Aorta (tissue), 5 donors: ENCODE measurements at regions not wholly inside any gene's neighbourhood (a gene's known extent, or its start where the extent isn't known, plus 50 kb on each side); places are given as distances from the start of the nearest gene placed in this dataset.
A peak's percentile ranks its signal among the peaks of the same experiment; 100 is the strongest.

ENCODE experiments used
- ATAC-seq: fragments of 200-7000 bp; cut with Tn5 transposase; one replicate; pipeline ENCODE4 v1.9.1; 2022; ENCODE audit warnings: moderate library complexity; ENCODE audit not compliant: low FRiP score
- DNase-seq, 2 donors: peaks; one replicate each; pipeline ENCODE4 v3.0.0-alpha.2; 2020
- H3K27ac ChIP-seq, 2 donors: one replicate each; pipeline ENCODE4 v1.5.1; 2013; ENCODE audit warnings: low read length in 2 of 2, mild to moderate bottlenecking in 2 of 2, moderate library complexity in 2 of 2, control low read depth in 1 of 2, inconsistent platforms in 1 of 2, low read depth in 1 of 2
- H3K27me3 ChIP-seq, 2 donors: one replicate each; pipeline ENCODE4 v1.6.1; 2013; ENCODE audit warnings: control low read depth in 1 of 2, low read length in 1 of 2, mild to moderate bottlenecking in 1 of 2, moderate library complexity in 1 of 2; ENCODE audit not compliant: insufficient read depth in 2 of 2, control insufficient read depth in 1 of 2
- H3K36me3 ChIP-seq, 2 donors: one replicate each; pipeline ENCODE4 v1.6.1; 2013; ENCODE audit warnings: control low read depth in 1 of 2, low read length in 1 of 2, mild to moderate bottlenecking in 1 of 2; ENCODE audit not compliant: insufficient read depth in 2 of 2, control insufficient read depth in 1 of 2
- H3K4me1 ChIP-seq, 2 donors: one replicate each; pipeline ENCODE4 v1.6.1; 2013; ENCODE audit warnings: low read length in 2 of 2, control low read depth in 1 of 2, mild to moderate bottlenecking in 1 of 2, moderate library complexity in 1 of 2; ENCODE audit not compliant: insufficient read depth in 2 of 2, control insufficient read depth in 1 of 2
- H3K4me3 ChIP-seq, 2 donors: one replicate each; pipeline ENCODE4 v1.5.1; 2013; ENCODE audit warnings: low read length in 2 of 2, control low read depth in 1 of 2, mild to moderate bottlenecking in 1 of 2
- H3K9me3 ChIP-seq: one replicate; pipeline ENCODE4 v1.6.1; 2013; ENCODE audit warnings: mild to moderate bottlenecking, low read length; ENCODE audit not compliant: control insufficient read depth
- WGBS, 2 donors: extraction: QIAGEN DNeasy Blood & Tissue Kit; methylation state at CpG; one replicate each; pipeline ENCODE4 v1.1.7; 2013; 5-methylcytosine and 5-hydroxymethylcytosine counted together
- intact Hi-C, 2 donors: fragments of 100-400 bp; cut with DNase I; formaldehyde crosslinking; loops; one replicate each; pipeline versions ENCODE4 v1.14.2 to v1.15.0; 2022
- donor health status: healthy with polysubstance abuse.
- donor health status: Bipolar disorder and iron deficiency.
- donor health status: DM: no; HTN: no; CAD: no.
- donor health status: DM: no; HTN: no; CAD: no.
- donor health status: DM: yes; HTN: yes; CAD: no.

GRCh38 chr9:88789785-88790184 lies 201.5 kb upstream of the S1PR3 start:
- DNase-seq (no peak), ATAC-seq (no peak)
- peaks cover 0 to 8% of the 10 kb centered on the region in 2 donors for H3K4me1 ChIP-seq
- intact Hi-C loops, result no loop called here
- 92 to 95% methylated on average over 3 of the region's 3 CpGs for WGBS, 2 donors
- H3K36me3 ChIP-seq, result no peaks in the 10 kb centered on the region
- H3K27ac ChIP-seq, result no peak overlapping the region
- H3K9me3 ChIP-seq, result no peaks in the 10 kb centered on the region
- no peaks in the 10 kb centered on the region for H3K27me3 ChIP-seq
- no peak overlapping the region for H3K4me3 ChIP-seq

- H3K27me3 ChIP-seq, result no peaks in the 10 kb centered on the region
- no peaks in the 10 kb centered on the region for H3K9me3 ChIP-seq
- H3K4me3 ChIP-seq, result no peak overlapping the region
- H3K4me1 ChIP-seq, result peaks cover 2 to 8% of the 10 kb centered on the region in 2 donors
- no peaks in the 10 kb centered on the region for H3K36me3 ChIP-seq
- DNase-seq, result no peak
- intact Hi-C loops, result no loop called here
- H3K27ac ChIP-seq, result peak overlapping the region; percentile 16 to 32
- peak; percentile 67 for ATAC-seq
These were observed 200.0 kb upstream of the S1PR3 start for GRCh38 chr9:88791105-88791805.

- no peak overlapping the region for H3K27ac ChIP-seq
- DNase-seq, result no peak
- intact Hi-C loops, result no loop called here
These were observed 198.8 kb upstream of the S1PR3 start for GRCh38 chr9:88792502-88792901.

DNA sequence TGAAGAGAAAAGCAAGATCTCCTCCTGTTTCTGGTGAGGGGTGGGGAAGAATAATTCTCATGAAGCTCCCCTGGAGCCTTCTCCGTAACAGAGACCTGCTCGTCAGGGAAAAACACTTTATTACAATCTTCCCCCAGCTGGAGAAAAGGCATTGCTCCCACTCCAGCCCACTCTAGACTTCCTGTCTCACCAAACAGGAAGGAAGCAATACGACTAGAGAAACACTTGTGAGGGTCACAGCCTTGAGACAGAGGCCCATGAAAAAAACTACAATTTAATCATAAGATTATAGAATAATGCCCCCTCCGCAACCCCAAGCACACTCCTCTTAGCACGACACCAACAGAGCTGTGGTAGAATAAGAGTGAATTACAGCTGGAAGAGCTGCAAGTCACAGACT lies 197.2 kb upstream of the S1PR3 start:
- Histone ChIP-seq H3K4me3 (no peak overlapping the region), H3K36me3 (no peaks in the 10 kb centered on the region), H3K9me3 (no peaks in the 10 kb centered on the region), H3K27me3 (no peaks in the 10 kb centered on the region), H3K4me1 (peaks cover 2 to 5% of the 10 kb centered on the region in 2 donors), H3K27ac (no peak overlapping the region)
- WGBS, 2 donors, result 89 to 94% methylated on average over 5 of the region's 5 CpGs
- intact Hi-C loops, result no loop called here
- no peak for DNase-seq
- no peak for ATAC-seq

More at GRCh38 chr9:88792502-88792901, 198.8 kb upstream of the S1PR3 start:
- H3K9me3 ChIP-seq, result no peaks in the 10 kb centered on the region
- H3K36me3 ChIP-seq, result no peaks in the 10 kb centered on the region
- ATAC-seq, result no peak
- no peak overlapping the region for H3K4me3 ChIP-seq
- peaks cover 2 to 5% of the 10 kb centered on the region in 2 donors for H3K4me1 ChIP-seq
- WGBS, 2 donors, result 96 to 97% methylated on average over 3 of the region's 3 CpGs
- no peaks in the 10 kb centered on the region for H3K27me3 ChIP-seq

DNA sequence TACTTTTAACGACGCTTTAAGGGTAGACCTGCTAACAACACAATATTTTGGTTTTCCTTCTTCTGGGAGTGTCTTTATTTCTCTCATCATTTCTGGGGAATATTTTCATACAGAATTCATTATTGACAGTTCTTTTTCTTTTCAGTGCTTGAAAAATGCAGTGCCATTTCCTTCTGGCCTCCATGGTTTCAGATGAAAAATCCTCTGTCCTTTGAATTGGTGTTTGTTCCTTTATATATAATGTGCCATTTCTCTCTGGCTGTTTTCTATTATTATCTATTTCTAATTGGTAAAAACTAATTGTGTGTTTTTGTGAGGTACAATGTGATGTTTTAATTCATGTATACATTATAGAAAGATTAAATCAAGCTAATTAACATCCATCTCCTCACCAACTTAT lies 194.3 kb upstream of the S1PR3 start:
- 98 to 99% methylated on average over 2 of the region's 2 CpGs for WGBS, 2 donors
- Histone ChIP-seq H3K36me3 (no peaks in the 10 kb centered on the region), H3K4me3 (no peak overlapping the region), H3K9me3 (no peaks in the 10 kb centered on the region), H3K27ac (no peak overlapping the region), H3K4me1 (peaks cover 0 to 2% of the 10 kb centered on the region in 2 donors), H3K27me3 (no peaks in the 10 kb centered on the region)
- DNase-seq (no peak), ATAC-seq (no peak)
- intact Hi-C loops, result no loop called here

- Histone ChIP-seq H3K4me3 (no peak overlapping the region), H3K27ac (no peak overlapping the region), H3K4me1 (peaks cover 0 to 2% of the 10 kb centered on the region in 2 donors), H3K9me3 (no peaks in the 10 kb centered on the region), H3K36me3 (no peaks in the 10 kb centered on the region), H3K27me3 (no peaks in the 10 kb centered on the region)
- DNase-seq (no peak), ATAC-seq (no peak)
- intact Hi-C loops, result no loop called here
- WGBS, 2 donors, result 94 to 98% methylated on average over 4 of the region's 4 CpGs
These were observed 192.8 kb upstream of the S1PR3 start for GRCh38 chr9:88798476-88798875.

DNA sequence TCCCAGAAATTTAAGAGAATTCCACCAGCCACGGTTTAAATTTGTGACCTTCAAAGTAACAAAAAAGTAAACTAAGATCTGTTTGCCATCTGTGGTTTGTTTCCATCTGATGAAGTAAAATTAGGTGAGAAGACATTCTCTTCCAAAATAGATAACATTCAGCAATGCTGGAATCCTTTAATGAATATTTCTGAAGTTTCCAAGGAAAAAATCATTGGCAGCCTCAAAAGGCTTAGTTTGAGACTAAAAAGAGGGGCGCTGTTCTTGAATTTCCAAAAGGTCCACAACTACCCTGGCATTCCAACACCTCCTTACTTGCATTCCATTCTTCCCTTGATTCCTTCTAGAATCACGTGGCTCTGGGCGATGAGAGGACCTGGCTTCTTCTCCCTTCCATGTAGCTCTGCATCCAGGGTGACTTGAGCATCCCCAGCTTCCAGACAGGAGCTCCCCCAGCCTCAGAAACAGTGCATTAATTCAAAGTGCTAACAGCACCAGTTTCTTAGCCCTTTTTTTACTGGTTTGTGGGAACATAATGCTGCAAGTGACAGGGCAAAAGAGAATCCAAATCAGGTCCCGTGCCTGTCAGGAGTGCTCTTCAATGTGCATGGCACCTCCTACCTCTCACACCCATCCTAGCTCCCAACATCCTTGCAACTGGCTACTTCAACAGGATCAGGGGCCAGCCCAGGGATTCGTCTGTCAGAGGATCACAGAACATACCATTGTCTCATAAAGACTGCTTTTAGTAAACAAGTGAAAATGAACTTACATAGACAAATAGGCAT lies 191.5 kb upstream of the S1PR3 start:
- no peak for ATAC-seq
- DNase-seq, result no peak
- Histone ChIP-seq H3K27me3 (no peaks in the 10 kb centered on the region), H3K36me3 (no peaks in the 10 kb centered on the region), H3K4me3 (no peak overlapping the region), H3K27ac (no peak overlapping the region), H3K4me1 (peaks cover 0 to 2% of the 10 kb centered on the region in 2 donors), H3K9me3 (no peaks in the 10 kb centered on the region)
- intact Hi-C loops, result no loop called here
- WGBS, 2 donors, result 50 to 69% methylated on average over 6 of the region's 6 CpGs

DNA sequence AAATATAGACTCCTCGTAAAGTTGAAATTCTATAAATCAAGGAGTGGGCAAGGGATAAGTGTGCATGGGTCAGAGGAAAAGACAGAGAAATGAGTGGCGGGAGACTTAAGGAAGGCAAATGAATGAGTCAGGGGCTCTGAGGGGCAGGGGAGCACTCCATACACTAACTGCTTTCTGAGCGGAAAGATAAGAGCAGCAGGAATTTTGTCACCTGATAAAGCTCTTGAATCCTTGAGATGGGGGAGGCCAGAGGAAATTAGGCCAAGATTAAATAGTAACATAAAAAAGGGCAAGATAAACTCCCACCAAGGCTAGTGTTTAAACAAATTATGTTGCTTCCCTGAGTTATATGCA lies 191.0 kb upstream of the S1PR3 start:
- intact Hi-C loops, result no loop called here
- Histone ChIP-seq H3K4me1 (peaks cover 0 to under 1% of the 10 kb centered on the region in 2 donors), H3K9me3 (no peaks in the 10 kb centered on the region), H3K27ac (no peak overlapping the region), H3K36me3 (no peaks in the 10 kb centered on the region), H3K4me3 (no peak overlapping the region), H3K27me3 (no peaks in the 10 kb centered on the region)
- DNase-seq (no peak), ATAC-seq (no peak)
- WGBS, 2 donors, result 72 to 87% methylated on average over 3 of the region's 3 CpGs

DNA sequence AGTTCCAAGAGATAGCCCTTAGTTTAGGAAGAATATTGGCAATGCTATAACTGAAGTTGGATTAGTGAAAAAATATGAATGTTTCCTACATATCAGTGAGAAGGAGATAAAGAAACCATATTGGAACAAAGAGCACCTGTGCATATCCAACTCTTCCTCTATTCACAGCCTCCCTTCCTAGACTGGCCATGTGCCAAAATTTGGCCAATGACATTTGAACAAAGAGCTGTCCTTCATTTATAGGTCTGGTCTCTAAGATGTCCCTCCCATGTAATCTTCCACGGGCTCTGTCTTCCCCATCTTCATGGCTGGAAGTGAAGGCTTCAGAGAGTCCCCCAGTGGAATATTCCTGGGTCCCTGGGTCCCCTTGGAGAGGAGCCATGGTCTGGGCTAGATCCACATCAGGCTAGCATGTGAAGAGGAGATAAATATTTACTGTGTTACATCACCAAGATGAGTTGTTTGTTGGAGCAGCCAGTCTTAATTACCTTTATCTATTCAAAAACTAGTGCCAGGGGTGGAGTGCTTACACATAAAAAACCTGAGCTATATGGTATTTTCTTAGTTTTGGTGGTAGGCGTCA lies 190.0 kb upstream of the S1PR3 start:
- H3K27ac ChIP-seq, result no peak overlapping the region
- 94 to 97% methylated on average over 2 of the region's 2 CpGs for WGBS, 2 donors
- DNase-seq (no peak), ATAC-seq (no peak)
- H3K4me3 ChIP-seq, result no peak overlapping the region
- no peaks in the 10 kb centered on the region for H3K4me1 ChIP-seq
- H3K36me3 ChIP-seq, result no peaks in the 10 kb centered on the region
- no peaks in the 10 kb centered on the region for H3K27me3 ChIP-seq
- H3K9me3 ChIP-seq, result no peaks in the 10 kb centered on the region
- intact Hi-C loops, result no loop called here
